Upper lobe of left lung (tissue), 4 donors: ENCODE measurements at regions not wholly inside any gene's neighbourhood (a gene's known extent, or its start where the extent isn't known, plus 50 kb on each side); places are given as distances from the start of the nearest gene placed in this dataset.

Experiments used
- CTCF ChIP-seq, 6 experiments: fragments of 450-650 bp in 4 of 6; fragments of 200-600 bp in 2 of 6; sonication (generic) in 2 of 6; IDR thresholded peaks; one replicate each; pipeline ENCODE4 v1.5.1; 2016 to 2019; ENCODE audit warnings: antibody characterized with exemption in 6 of 6
- EP300 ChIP-seq, 4 donors: sonication (generic); formaldehyde crosslinking; IDR thresholded peaks; one replicate each; pipeline ENCODE4 v1.5.1; 2017; ENCODE audit warnings: antibody characterized with exemption in 4 of 4, control low read depth in 2 of 4
- POLR2A ChIP-seq, 4 donors: fragments of 450-650 bp; IDR thresholded peaks; one replicate each; pipeline ENCODE4 v1.5.1; 2016 to 2017; ENCODE audit warnings: antibody characterized with exemption in 4 of 4, mild to moderate bottlenecking in 2 of 4
- POLR2AphosphoS5 ChIP-seq, 2 donors: sonication (generic); formaldehyde crosslinking; IDR thresholded peaks; one replicate each; pipeline ENCODE4 v1.5.1; 2017; ENCODE audit warnings: antibody characterized with exemption in 2 of 2

- TF ChIP-seq POLR2AphosphoS5 (IDR thresholded peaks at IDR 0.05) (no peak), POLR2A (IDR thresholded peaks at IDR 0.05) (no peak), CTCF (IDR thresholded peaks at IDR 0.05) (no peak), EP300 (IDR thresholded peaks at IDR 0.05) (no peak)
Observed at GRCh38 chr22:22037229-22037628, 54.6 kb upstream of the TOP3B start.
